ENCODE measurements at regions not wholly inside any gene's neighbourhood (a gene's known extent, or its start where the extent isn't known, plus 50 kb on each side); places are given as distances from the start of the nearest gene placed in this dataset.

- TF ChIP-seq TCF12 (IDR thresholded peaks at IDR 0.05; ENCODE audit: low read depth): no peak
- no peak for TF ChIP-seq REST (IDR thresholded peaks at IDR 0.05; ENCODE audit: low read depth)
- TF ChIP-seq USF1 (IDR thresholded peaks at IDR 0.05): no peak
- TF ChIP-seq ZBTB7A (IDR thresholded peaks at IDR 0.05; ENCODE audit: low read depth): no peak
These were observed 157.4 kb downstream of the BUD13 start for GRCh38 chr11:116615211-116615865.

Measured in Ishikawa (cell line).